Upper lobe of left lung (tissue), 4 donors: ENCODE measurements at regions not wholly inside any gene's neighbourhood (a gene's known extent, or its start where the extent isn't known, plus 50 kb on each side); places are given as distances from the start of the nearest gene placed in this dataset.

ENCODE experiments used
- POLR2A ChIP-seq, 4 donors: fragments of 450-650 bp; IDR thresholded peaks; one replicate each; pipeline ENCODE4 v1.5.1; 2016 to 2017; ENCODE audit warnings: antibody characterized with exemption in 4 of 4, mild to moderate bottlenecking in 2 of 4
- POLR2AphosphoS5 ChIP-seq, 2 donors: sonication (generic); formaldehyde crosslinking; IDR thresholded peaks; one replicate each; pipeline ENCODE4 v1.5.1; 2017; ENCODE audit warnings: antibody characterized with exemption in 2 of 2
- TF ChIP-seq, protein P1 (sequence below), 6 experiments: fragments of 450-650 bp in 4 of 6; fragments of 200-600 bp in 2 of 6; sonication (generic) in 2 of 6; IDR thresholded peaks; one replicate each; pipeline ENCODE4 v1.5.1; 2016 to 2019; ENCODE audit warnings: antibody characterized with exemption in 6 of 6

DNA sequence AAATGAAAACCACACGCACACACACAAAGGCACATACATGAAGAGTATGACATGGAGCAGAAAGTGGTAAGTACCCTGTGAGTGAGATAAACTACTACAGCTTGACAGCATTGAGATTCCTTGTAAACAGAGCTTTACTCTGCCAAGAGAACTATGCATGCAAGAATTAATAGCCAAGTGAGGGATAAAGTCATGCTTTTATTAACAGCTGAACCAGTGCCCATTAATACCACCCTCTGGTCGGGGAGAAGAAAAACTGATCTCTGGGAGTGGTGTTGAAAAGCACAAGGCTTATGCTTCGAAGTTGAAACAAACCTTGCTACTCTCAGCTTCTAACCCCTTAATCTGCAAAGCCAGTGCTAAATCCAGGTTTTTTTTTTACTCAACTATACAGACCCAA lies 95.9 kb upstream of the C1QTNF7 start:
- TF ChIP-seq, protein P1, sequence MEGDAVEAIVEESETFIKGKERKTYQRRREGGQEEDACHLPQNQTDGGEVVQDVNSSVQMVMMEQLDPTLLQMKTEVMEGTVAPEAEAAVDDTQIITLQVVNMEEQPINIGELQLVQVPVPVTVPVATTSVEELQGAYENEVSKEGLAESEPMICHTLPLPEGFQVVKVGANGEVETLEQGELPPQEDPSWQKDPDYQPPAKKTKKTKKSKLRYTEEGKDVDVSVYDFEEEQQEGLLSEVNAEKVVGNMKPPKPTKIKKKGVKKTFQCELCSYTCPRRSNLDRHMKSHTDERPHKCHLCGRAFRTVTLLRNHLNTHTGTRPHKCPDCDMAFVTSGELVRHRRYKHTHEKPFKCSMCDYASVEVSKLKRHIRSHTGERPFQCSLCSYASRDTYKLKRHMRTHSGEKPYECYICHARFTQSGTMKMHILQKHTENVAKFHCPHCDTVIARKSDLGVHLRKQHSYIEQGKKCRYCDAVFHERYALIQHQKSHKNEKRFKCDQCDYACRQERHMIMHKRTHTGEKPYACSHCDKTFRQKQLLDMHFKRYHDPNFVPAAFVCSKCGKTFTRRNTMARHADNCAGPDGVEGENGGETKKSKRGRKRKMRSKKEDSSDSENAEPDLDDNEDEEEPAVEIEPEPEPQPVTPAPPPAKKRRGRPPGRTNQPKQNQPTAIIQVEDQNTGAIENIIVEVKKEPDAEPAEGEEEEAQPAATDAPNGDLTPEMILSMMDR (IDR thresholded peaks at IDR 0.05), result no peak
- TF ChIP-seq POLR2AphosphoS5 (IDR thresholded peaks at IDR 0.05), result no peak
- TF ChIP-seq POLR2A (IDR thresholded peaks at IDR 0.05), result no peak
